T-helper 1 cell treated with Interleukin-12 subunit alpha and Interleukin-12 subunit beta and Interleukin-4 antibody, amounts not matched to agents 30 μg/mL and 1 μg/mL, for 36 hours (primary cell): ENCODE measurements at regions not wholly inside any gene's neighbourhood (a gene's known extent, or its start where the extent isn't known, plus 50 kb on each side); places are given as distances from the start of the nearest gene placed in this dataset.

Source experiments
- H3K27ac Mint-ChIP-seq: one replicate; pipeline ENCODE4 v1.8.0; 2021; ENCODE audit warnings: mild to moderate bottlenecking, mixed read lengths
- H3K27me3 Mint-ChIP-seq: one replicate; pipeline ENCODE4 v1.8.0; 2021; ENCODE audit warnings: low read depth, mixed read lengths
- H3K36me3 Mint-ChIP-seq: one replicate; pipeline ENCODE4 v1.8.0; 2021; ENCODE audit warnings: low read depth, mixed read lengths
- H3K4me1 Mint-ChIP-seq: one replicate; pipeline ENCODE4 v1.8.0; 2021; ENCODE audit warnings: low read depth, mixed read lengths
- H3K4me3 Mint-ChIP-seq: one replicate; pipeline ENCODE4 v1.8.0; 2021; ENCODE audit warnings: mild to moderate bottlenecking, moderate library complexity, mixed read lengths
- H3K9me3 Mint-ChIP-seq: one replicate; pipeline ENCODE4 v1.8.0; 2021; ENCODE audit warnings: mixed read lengths

DNA sequence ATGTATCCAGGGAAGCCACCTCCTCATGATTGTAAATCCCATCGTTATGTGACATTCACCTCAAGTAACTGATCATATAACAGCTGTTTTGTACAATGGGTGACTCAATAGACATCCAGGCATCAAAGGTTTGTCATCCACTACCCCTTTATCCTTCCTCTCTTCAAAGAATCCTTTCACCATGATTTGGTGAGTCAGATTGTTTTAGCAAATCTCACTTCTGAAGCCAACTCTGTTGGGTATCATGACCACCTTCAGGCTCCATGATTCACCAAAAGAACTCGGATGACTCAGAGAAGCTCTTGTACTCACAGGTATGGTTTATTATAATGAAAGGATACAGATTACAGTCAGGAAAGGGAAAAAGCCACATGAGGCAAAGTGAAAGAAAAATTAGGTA is 132.1 kb downstream of the PWWP3B start:
- Mint-ChIP-seq H3K9me3 (no peaks in the 10 kb centered on the region), H3K4me1 (no peaks in the 10 kb centered on the region), H3K36me3 (no peaks in the 10 kb centered on the region)

GRCh38 chrX:106300656-106301055 is 132.6 kb downstream of the PWWP3B start:
- H3K4me1 Mint-ChIP-seq, result no peaks in the 10 kb centered on the region
- H3K4me3 Mint-ChIP-seq, result no peak overlapping the region
- H3K36me3 Mint-ChIP-seq, result no peaks in the 10 kb centered on the region
- no peaks in the 10 kb centered on the region for H3K27me3 Mint-ChIP-seq
- no peaks in the 10 kb centered on the region for H3K9me3 Mint-ChIP-seq
- no peak overlapping the region for H3K27ac Mint-ChIP-seq

More for the DNA sequence above, 132.1 kb downstream of the PWWP3B start:
- H3K4me3 Mint-ChIP-seq, result no peak overlapping the region
- H3K27me3 Mint-ChIP-seq, result no peaks in the 10 kb centered on the region
- H3K27ac Mint-ChIP-seq, result no peak overlapping the region

- no peaks in the 10 kb centered on the region for H3K9me3 Mint-ChIP-seq
- H3K4me1 Mint-ChIP-seq, result no peaks in the 10 kb centered on the region
- no peaks in the 10 kb centered on the region for H3K27me3 Mint-ChIP-seq
- H3K4me3 Mint-ChIP-seq, result no peak overlapping the region
- H3K36me3 Mint-ChIP-seq, result no peaks in the 10 kb centered on the region
- H3K27ac Mint-ChIP-seq, result no peak overlapping the region
Measured at GRCh38 chrX:106302304-106302703, 134.2 kb downstream of the PWWP3B start.

GRCh38 chrX:106306391-106306947 is 138.4 kb downstream of the PWWP3B start:
- Mint-ChIP-seq H3K36me3 (no peaks in the 10 kb centered on the region), H3K4me1 (no peaks in the 10 kb centered on the region), H3K9me3 (no peaks in the 10 kb centered on the region), H3K4me3 (no peak overlapping the region), H3K27me3 (no peaks in the 10 kb centered on the region), H3K27ac (no peak overlapping the region)

- H3K4me1 Mint-ChIP-seq, result no peaks in the 10 kb centered on the region
- H3K27me3 Mint-ChIP-seq, result no peaks in the 10 kb centered on the region
- H3K4me3 Mint-ChIP-seq, result no peak overlapping the region
- H3K36me3 Mint-ChIP-seq, result no peaks in the 10 kb centered on the region
- no peak overlapping the region for H3K27ac Mint-ChIP-seq
- no peaks in the 10 kb centered on the region for H3K9me3 Mint-ChIP-seq
Measured at GRCh38 chrX:106323357-106323756, 155.3 kb downstream of the PWWP3B start.

DNA sequence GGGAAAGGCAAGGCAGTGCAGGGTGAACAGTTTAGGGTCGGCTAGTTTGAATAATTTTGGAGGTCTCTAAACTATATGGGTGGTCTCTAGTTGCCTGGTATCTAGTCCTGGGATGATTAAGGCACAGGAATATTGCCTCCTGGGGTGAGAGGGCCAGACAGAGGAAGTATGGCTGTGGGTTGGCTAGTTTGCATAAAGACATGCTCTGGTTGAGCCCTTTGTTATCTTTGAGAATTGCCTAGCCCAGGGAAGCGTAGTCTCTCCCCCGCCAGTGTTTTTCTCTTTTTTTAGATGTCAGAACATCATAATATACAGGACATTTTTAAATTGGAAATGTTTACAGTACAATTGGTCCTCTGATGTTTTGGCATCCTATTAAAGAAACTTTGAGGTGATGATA is 163.5 kb downstream of the PWWP3B start:
- no peak overlapping the region for H3K4me3 Mint-ChIP-seq
- H3K36me3 Mint-ChIP-seq, result no peaks in the 10 kb centered on the region
- H3K27me3 Mint-ChIP-seq, result no peaks in the 10 kb centered on the region
- H3K27ac Mint-ChIP-seq, result no peak overlapping the region
- H3K9me3 Mint-ChIP-seq, result no peaks in the 10 kb centered on the region
- H3K4me1 Mint-ChIP-seq, result no peaks in the 10 kb centered on the region

DNA sequence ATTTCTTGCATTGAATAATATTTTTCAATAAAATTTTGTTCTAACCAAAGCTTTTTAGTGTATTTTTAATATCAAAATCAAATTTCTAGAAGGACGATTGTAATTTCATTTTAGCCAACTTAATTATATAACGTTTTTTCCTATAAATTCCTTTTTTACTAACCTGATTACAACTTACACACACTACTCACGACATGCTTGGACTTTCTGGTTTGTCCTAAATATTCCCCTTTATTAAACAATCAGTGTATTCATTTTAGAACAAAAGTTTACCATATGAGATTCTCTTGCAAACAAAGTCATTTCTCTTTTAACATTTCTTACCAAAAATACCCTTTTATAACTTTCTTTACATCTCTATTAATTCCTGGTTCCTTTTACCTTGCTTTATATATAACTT is 173.7 kb downstream of the PWWP3B start:
- Mint-ChIP-seq H3K27ac (no peak overlapping the region), H3K27me3 (no peaks in the 10 kb centered on the region), H3K9me3 (no peaks in the 10 kb centered on the region), H3K36me3 (no peaks in the 10 kb centered on the region), H3K4me3 (no peak overlapping the region), H3K4me1 (no peaks in the 10 kb centered on the region)

DNA sequence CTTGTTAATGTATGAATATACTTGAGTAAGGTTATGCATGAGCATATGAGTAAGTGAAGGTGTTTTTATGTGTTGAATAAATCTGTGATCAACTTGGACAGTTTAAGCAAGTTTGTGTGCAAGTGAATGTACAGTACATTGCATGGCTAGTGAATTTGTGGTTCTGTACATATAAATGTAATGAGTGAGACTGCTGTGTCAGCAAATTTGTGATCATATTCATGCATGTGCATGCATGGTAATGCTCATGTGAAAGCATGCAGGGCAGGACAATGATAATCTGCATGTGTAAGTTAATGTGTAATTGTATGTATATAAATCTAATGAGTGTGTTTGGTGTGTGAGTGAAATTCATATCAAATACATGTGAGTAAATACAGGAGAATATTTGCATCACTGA is 188.5 kb downstream of the PWWP3B start:
- no peaks in the 10 kb centered on the region for H3K36me3 Mint-ChIP-seq
- H3K27ac Mint-ChIP-seq, result no peak overlapping the region
- no peak overlapping the region for H3K4me3 Mint-ChIP-seq
- H3K9me3 Mint-ChIP-seq, result no peaks in the 10 kb centered on the region
- H3K27me3 Mint-ChIP-seq, result no peaks in the 10 kb centered on the region
- no peaks in the 10 kb centered on the region for H3K4me1 Mint-ChIP-seq

DNA sequence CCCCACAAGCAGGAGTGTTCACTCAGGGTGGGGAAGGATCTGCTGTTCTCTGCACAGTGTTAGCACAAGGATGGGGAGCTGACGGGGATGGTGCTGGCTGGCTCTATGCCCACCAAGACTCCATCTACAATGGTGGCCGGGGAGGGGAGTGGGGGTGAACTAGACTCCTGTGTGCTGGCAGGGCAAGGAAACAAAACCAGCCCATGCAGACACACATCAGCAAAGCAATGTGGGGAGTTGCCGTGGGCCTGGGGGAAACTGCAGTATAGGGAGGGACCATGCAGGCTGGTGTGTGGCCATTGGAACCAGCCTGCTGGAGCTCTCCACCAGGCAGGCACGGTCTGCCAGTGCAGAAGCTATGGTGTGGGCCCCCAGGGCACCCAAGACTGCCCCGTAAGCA is 195.1 kb downstream of the PWWP3B start:
- no peaks in the 10 kb centered on the region for H3K4me1 Mint-ChIP-seq
- H3K4me3 Mint-ChIP-seq, result no peak overlapping the region
- H3K27ac Mint-ChIP-seq, result no peak overlapping the region
- no peaks in the 10 kb centered on the region for H3K27me3 Mint-ChIP-seq
- H3K36me3 Mint-ChIP-seq, result no peaks in the 10 kb centered on the region
- no peaks in the 10 kb centered on the region for H3K9me3 Mint-ChIP-seq

DNA sequence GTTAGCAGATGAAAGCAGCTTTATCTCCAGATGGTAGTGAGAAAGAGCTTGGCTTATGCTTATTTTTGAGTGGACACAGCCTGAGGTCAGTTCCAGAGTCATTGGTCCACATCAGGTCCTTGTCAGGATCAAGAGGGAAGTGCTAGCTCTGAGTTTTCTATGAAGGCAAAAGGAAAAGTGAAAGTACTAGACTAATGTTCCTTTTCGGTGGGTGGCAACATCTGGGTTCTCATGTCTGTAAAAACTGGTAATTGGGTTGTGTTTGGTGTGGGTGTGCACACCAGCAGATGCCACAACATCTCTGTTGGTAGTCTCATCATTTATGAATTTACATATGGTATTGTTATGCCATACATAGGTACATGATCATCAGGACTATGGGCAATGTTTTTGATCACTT is 210.5 kb downstream of the PWWP3B start:
- H3K36me3 Mint-ChIP-seq, result no peaks in the 10 kb centered on the region
- H3K9me3 Mint-ChIP-seq, result no peaks in the 10 kb centered on the region
- no peaks in the 10 kb centered on the region for H3K4me1 Mint-ChIP-seq
- no peak overlapping the region for H3K4me3 Mint-ChIP-seq
- H3K27me3 Mint-ChIP-seq, result no peaks in the 10 kb centered on the region
- no peak overlapping the region for H3K27ac Mint-ChIP-seq

- H3K9me3 Mint-ChIP-seq, result no peaks in the 10 kb centered on the region
- no peaks in the 10 kb centered on the region for H3K36me3 Mint-ChIP-seq
- H3K27ac Mint-ChIP-seq, result no peak overlapping the region
- no peak overlapping the region for H3K4me3 Mint-ChIP-seq
- no peaks in the 10 kb centered on the region for H3K4me1 Mint-ChIP-seq
- no peaks in the 10 kb centered on the region for H3K27me3 Mint-ChIP-seq
Measured at GRCh38 chrX:106391284-106391911, 220.4 kb upstream of the RADX start.

DNA sequence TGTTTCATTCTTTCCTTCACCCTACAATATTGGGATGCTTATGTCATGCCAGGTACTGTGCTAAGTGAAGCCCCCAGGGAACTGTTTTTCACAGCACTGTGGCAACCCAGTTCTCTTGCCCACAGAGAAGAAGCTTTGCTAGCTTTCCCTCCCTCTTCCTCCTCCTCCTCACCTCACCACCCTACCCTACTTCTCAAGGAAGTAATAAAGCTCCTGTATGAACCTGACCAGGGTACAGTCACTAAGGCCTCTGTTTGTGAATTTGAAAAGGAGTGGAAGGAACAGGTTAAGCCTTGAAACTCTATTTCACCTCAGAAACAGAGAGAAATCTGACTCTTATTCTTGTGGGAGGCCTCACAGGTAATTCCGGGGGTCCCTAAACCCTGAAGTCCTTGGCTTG is 219.4 kb upstream of the RADX start:
- Mint-ChIP-seq H3K4me3 (no peak overlapping the region), H3K36me3 (no peaks in the 10 kb centered on the region), H3K27ac (no peak overlapping the region), H3K27me3 (no peaks in the 10 kb centered on the region), H3K4me1 (no peaks in the 10 kb centered on the region), H3K9me3 (no peaks in the 10 kb centered on the region)

DNA sequence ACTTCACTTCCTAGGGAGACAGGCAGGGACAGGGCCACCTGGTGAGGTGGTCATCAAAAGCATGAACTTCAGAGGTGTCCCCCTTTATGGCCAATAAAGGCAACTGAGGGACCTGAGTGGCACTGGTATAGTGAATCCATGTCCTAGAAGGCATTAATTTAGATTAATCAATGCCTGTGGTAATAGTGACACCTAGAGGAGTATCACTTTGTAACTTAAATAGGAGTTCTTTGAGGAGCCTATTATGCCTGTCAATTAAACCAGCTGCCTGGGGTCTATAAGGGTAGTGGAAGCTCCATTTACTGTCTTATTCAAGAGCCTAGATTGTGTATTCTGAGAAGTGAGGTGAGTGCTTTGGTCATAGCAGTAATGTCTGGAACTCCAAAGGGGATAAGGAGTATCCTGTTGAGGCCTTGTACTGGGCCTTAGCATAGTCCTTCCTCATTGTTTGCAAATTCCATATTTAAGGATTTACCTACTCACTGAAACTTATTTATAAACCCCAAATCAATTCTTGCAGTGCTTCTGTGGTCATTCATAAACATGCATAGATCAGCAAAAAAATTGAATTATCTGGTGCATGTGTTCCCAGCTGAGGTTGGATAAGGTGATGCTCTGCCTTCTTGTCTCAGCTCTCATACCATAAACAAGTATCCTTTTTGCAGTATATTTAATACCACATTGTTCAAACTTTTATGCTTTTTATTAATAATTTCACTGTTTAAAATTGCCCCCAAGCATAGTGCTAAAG is 213.8 kb upstream of the RADX start:
- Mint-ChIP-seq H3K4me3 (no peak overlapping the region), H3K4me1 (no peaks in the 10 kb centered on the region), H3K9me3 (no peaks in the 10 kb centered on the region), H3K27me3 (no peaks in the 10 kb centered on the region), H3K36me3 (no peaks in the 10 kb centered on the region), H3K27ac (no peak overlapping the region)

- Mint-ChIP-seq H3K9me3 (no peaks in the 10 kb centered on the region), H3K27ac (no peak overlapping the region), H3K4me1 (no peaks in the 10 kb centered on the region), H3K27me3 (no peaks in the 10 kb centered on the region), H3K4me3 (no peak overlapping the region), H3K36me3 (no peaks in the 10 kb centered on the region)
Measured at GRCh38 chrX:106401965-106402559, 209.7 kb upstream of the RADX start.

DNA sequence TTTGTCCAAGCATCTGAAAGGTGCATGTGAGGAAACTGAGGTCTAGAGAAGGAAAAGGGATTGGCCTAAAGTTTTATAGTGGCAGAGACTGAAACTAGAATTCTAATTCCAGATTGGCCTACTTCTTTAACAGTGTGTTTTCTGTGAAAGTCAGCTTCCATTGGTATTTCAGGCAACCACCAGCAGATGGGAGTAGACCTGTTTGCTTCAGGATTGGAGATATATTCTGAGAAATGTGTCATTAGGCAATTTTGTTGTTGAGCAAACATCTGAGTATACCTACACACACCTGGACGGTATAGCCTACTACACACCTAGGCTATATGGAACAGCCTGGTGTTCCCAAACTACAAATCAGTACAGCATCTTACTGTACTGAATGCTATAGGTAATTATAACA is 207.3 kb upstream of the RADX start:
- Mint-ChIP-seq H3K27me3 (no peaks in the 10 kb centered on the region), H3K4me1 (no peaks in the 10 kb centered on the region)

More for the DNA sequence above, 207.3 kb upstream of the RADX start:
- Mint-ChIP-seq H3K27ac (no peak overlapping the region), H3K36me3 (no peaks in the 10 kb centered on the region), H3K9me3 (no peaks in the 10 kb centered on the region), H3K4me3 (no peak overlapping the region)
